K562 (cell line): ENCODE measurements at regions not wholly inside any gene's neighbourhood (a gene's known extent, or its start where the extent isn't known, plus 50 kb on each side); places are given as distances from the start of the nearest gene placed in this dataset.

ENCODE experiments used
- ATAC-seq: fragments of 200-7000 bp; cut with Tn5 transposase; 3 replicates; pipeline ENCODE4 v1.9.1; 2020; ENCODE audit warnings: moderate library complexity
- BruUV-seq: library from RNA; stranded (reverse); fragments of 400-500 nt; replicated peaks from 2 replicates; lab custom pipeline; 2021; lab: Mats Ljungman, UMichigan
- CTCF ChIA-PET: fragments of 300-600 bp; formaldehyde crosslinking; extraction: SDS; loops from one replicate; lab custom pipeline; 2021; ENCODE audit warnings: low intra/inter-chr PET ratio; lab: Yijun Ruan, JAX
- POLR2A ChIA-PET: fragments of 300-600, 350-650 bp; sonication (Branson Sonifier 250); formaldehyde crosslinking; extraction: SDS; loops from one replicate; lab custom pipeline; 2021; ENCODE audit warnings: antibody characterized with exemption, inconsistent platforms; lab: Yijun Ruan, JAX
- DNase-seq, 4 experiments: peaks; one replicate each; pipeline versions ENCODE4 v3.0.0 to v3.0.0-alpha.2; 2011 to 2018; ENCODE audit warnings: low spot score in 3 of 4, mixed read lengths in 3 of 4; ENCODE audit errors: extremely low read depth in 1 of 4
- FAIRE-seq: peaks from 2 replicates; lab custom pipeline; 2011; peaks lifted over from hg19 to GRCh38; lab: Jason Lieb, UNC
- H2AFZ ChIP-seq: 2 replicates; pipeline ENCODE4 v1.6.0; 2011; ENCODE audit warnings: low read depth, low read length, control low read depth, inconsistent platforms
- H3K27ac ChIP-seq: fragments of 200-600 bp; 3 replicates; pipeline ENCODE4 v1.8.0; 2011; ENCODE audit warnings: low read depth, mild to moderate bottlenecking, control low read depth, inconsistent platforms, low read length, moderate library complexity, mixed read lengths; ENCODE audit errors: extremely low read depth
- H3K27me3 ChIP-seq, 2 experiments: fragments of 300-600 bp in 1 of 2; 2 replicates in 1 of 2; 3 replicates in 1 of 2; pipeline versions ENCODE4 v1.6.0 to v1.8.0; 2011; ENCODE audit warnings: inconsistent platforms in 2 of 2, low read length in 2 of 2, mild to moderate bottlenecking in 1 of 2, mixed read lengths in 1 of 2, moderate library complexity in 1 of 2; ENCODE audit not compliant: control insufficient read depth in 2 of 2, insufficient read depth in 2 of 2
- H3K36me3 ChIP-seq: fragments of 300-600 bp; 3 replicates; pipeline ENCODE4 v1.8.0; 2011; ENCODE audit warnings: mild to moderate bottlenecking, low read length, inconsistent platforms; ENCODE audit not compliant: control insufficient read depth, insufficient read depth
- H3K4me1 ChIP-seq, 2 experiments: fragments of 200-600 bp in 1 of 2; replicated peaks in 1 of 2; 2 replicates in 1 of 2; 3 replicates in 1 of 2; pipeline versions ENCODE4 v1.5.1 to v1.8.0; 2011; ENCODE audit warnings: inconsistent platforms in 2 of 2, low read length in 2 of 2, mild to moderate bottlenecking in 1 of 2, mixed read lengths in 1 of 2, moderate library complexity in 1 of 2; ENCODE audit not compliant: control insufficient read depth in 2 of 2, insufficient read depth in 2 of 2
- H3K4me2 ChIP-seq: 2 replicates; pipeline ENCODE4 v1.6.1; 2011; ENCODE audit warnings: low read length, control low read depth, inconsistent platforms, mixed read lengths; ENCODE audit not compliant: insufficient read depth
- H3K4me3 ChIP-seq: fragments of 200-600 bp; sonication (generic), shearing (Covaris generic); 2 replicates; pipeline ENCODE4 v1.5.1; 2016; ENCODE audit warnings: control low read depth, inconsistent platforms
- H3K79me2 ChIP-seq: fragments of 200-600 bp; 3 replicates; pipeline ENCODE4 v1.8.0; 2011; ENCODE audit warnings: low read length, inconsistent platforms; ENCODE audit not compliant: control insufficient read depth, insufficient read depth
- H3K9ac ChIP-seq, 2 experiments: 2 replicates each; pipeline versions ENCODE4 v1.6.0 to v1.6.1; 2011; ENCODE audit warnings: low read depth in 2 of 2, low read length in 2 of 2, control low read depth in 1 of 2, inconsistent platforms in 1 of 2, mild to moderate bottlenecking in 1 of 2, mixed read lengths in 1 of 2; ENCODE audit not compliant: insufficient read depth in 1 of 2
- H3K9me1 ChIP-seq: one replicate; pipeline ENCODE4 v1.6.0; 2011; ENCODE audit warnings: inconsistent platforms, mild to moderate bottlenecking, low read length, moderate library complexity; ENCODE audit not compliant: control insufficient read depth, insufficient read depth
- H3K9me3 ChIP-seq: replicated peaks from 2 replicates; pipeline ENCODE4 v1.5.1; 2011; ENCODE audit warnings: low read depth, low read length, inconsistent platforms; ENCODE audit not compliant: control insufficient read depth, insufficient read depth
- H4K20me1 ChIP-seq: replicated peaks from 2 replicates; pipeline ENCODE4 v1.6.1; 2011; ENCODE audit warnings: low read length, inconsistent platforms, mixed read lengths; ENCODE audit not compliant: control insufficient read depth, insufficient read depth
- ATF4 ChIP-seq: fragments of 450-650 bp; formaldehyde crosslinking; IDR thresholded peaks from 2 replicates; pipeline ENCODE4 v1.4.0; 2022; ENCODE audit warnings: mild to moderate bottlenecking, moderate library complexity
- CHD1 ChIP-seq: fragments of 200-600 bp; sonication (generic); IDR thresholded peaks from one replicate; pipeline ENCODE4 v1.6.1; 2012; ENCODE audit warnings: mild to moderate bottlenecking, moderate library complexity, low read length, inconsistent platforms
- COPS2 ChIP-seq: fragments of 450-650 bp; conservative IDR thresholded peaks from 2 replicates; pipeline ENCODE4 v1.6.1; 2016; ENCODE audit warnings: mild to moderate bottlenecking, moderate library complexity
- EGR1 ChIP-seq: fragments of 450-650 bp; conservative IDR thresholded peaks from 2 replicates; pipeline ENCODE4 v1.6.1; 2017; ENCODE audit warnings: mild to moderate bottlenecking
- ERF ChIP-seq: fragments of 450-650 bp; formaldehyde crosslinking; IDR thresholded peaks from 2 replicates; pipeline ENCODE4 v1.4.0; 2020; ENCODE audit warnings: mild to moderate bottlenecking, mixed read lengths
- ESRRB ChIP-seq: fragments of 250-450 bp; sonication (Bioruptor Pico); IDR thresholded peaks from 2 replicates; pipeline ENCODE4 v1.5.0; 2020; ENCODE audit warnings: mild to moderate bottlenecking, moderate library complexity, borderline replicate concordance
- GABPA ChIP-seq: fragments of 200-800 bp; sonication (Bioruptor generic); conservative IDR thresholded peaks from 2 replicates; pipeline ENCODE4 v1.6.1; 2016; ENCODE audit warnings: low read depth, missing genetic modification characterization, missing compliant biosample characterization
- PHF21A ChIP-seq: fragments of 450-650 bp; IDR thresholded peaks from 2 replicates; pipeline ENCODE4 v1.6.1; 2017; ENCODE audit warnings: low read depth, borderline replicate concordance
- POLR3G ChIP-seq: IDR thresholded peaks from 2 replicates; pipeline ENCODE4 v1.6.1; 2011; ENCODE audit not compliant: insufficient read length, insufficient replicate concordance; ENCODE audit errors: extremely low read depth
- SRSF9 ChIP-seq: fragments of 200-400 bp; formaldehyde crosslinking; IDR thresholded peaks from 2 replicates; pipeline ENCODE4 v1.6.1; 2017; ENCODE audit warnings: low read depth, low read length, borderline replicate concordance
- TCF15 ChIP-seq: fragments of 250-450 bp; sonication (Bioruptor Pico); IDR thresholded peaks from 2 replicates; pipeline ENCODE4 v1.8.0; 2022; ENCODE audit warnings: moderate library complexity, mild to moderate bottlenecking, inconsistent platforms
- TEAD4 ChIP-seq, 2 experiments: sonication (generic) in 1 of 2; formaldehyde crosslinking in 1 of 2; IDR thresholded peaks; 2 replicates each; pipeline versions ENCODE4 v1.6.1 to v1.8.0; 2012 to 2022; ENCODE audit warnings: borderline replicate concordance in 1 of 2, inconsistent platforms in 1 of 2, low read length in 1 of 2, mild to moderate bottlenecking in 1 of 2, missing genetic modification reagents in 1 of 2
- THRAP3 ChIP-seq: fragments of 450-650 bp; IDR thresholded peaks from 2 replicates; pipeline ENCODE4 v1.6.1; 2016; ENCODE audit warnings: mild to moderate bottlenecking, inconsistent platforms, borderline replicate concordance
- ZNF143 ChIP-seq: sonication (generic); formaldehyde crosslinking; IDR thresholded peaks from 2 replicates; pipeline ENCODE4 v1.9.0; 2022; ENCODE audit warnings: mild to moderate bottlenecking, missing genetic modification reagents
- ZNF586 ChIP-seq: fragments of 450-650 bp; formaldehyde crosslinking; conservative IDR thresholded peaks from 2 replicates; pipeline ENCODE4 v1.4.0; 2020; ENCODE audit warnings: mild to moderate bottlenecking, moderate library complexity
- WGBS: fragments of 100-300 bp; shearing (Covaris generic); methylation state at CpG from one replicate; pipeline ENCODE4 v1.1.6; 2016; ENCODE audit warnings: low coverage, mixed read lengths; ENCODE audit not compliant: insufficient coverage; ENCODE audit errors: missing lambda C conversion rate; 5-methylcytosine and 5-hydroxymethylcytosine counted together
- in situ Hi-C: fragments of 300-500 bp; cut with MboI; formaldehyde crosslinking; loops from 4 replicates; pipeline ENCODE4 v1.15.0; 2018; ENCODE audit warnings: inconsistent platforms, mixed read lengths
- intact Hi-C: fragments of 100-400 bp; cut with micrococcal nuclease; formaldehyde crosslinking; loops from 2 replicates; pipeline ENCODE4 v1.14.2; 2022
- TF ChIP-seq, protein P1 (sequence below): fragments of 450-650 bp; formaldehyde crosslinking; IDR thresholded peaks from 2 replicates; pipeline ENCODE4 v1.4.0; 2022; ENCODE audit warnings: missing genetic modification characterization

DNA sequence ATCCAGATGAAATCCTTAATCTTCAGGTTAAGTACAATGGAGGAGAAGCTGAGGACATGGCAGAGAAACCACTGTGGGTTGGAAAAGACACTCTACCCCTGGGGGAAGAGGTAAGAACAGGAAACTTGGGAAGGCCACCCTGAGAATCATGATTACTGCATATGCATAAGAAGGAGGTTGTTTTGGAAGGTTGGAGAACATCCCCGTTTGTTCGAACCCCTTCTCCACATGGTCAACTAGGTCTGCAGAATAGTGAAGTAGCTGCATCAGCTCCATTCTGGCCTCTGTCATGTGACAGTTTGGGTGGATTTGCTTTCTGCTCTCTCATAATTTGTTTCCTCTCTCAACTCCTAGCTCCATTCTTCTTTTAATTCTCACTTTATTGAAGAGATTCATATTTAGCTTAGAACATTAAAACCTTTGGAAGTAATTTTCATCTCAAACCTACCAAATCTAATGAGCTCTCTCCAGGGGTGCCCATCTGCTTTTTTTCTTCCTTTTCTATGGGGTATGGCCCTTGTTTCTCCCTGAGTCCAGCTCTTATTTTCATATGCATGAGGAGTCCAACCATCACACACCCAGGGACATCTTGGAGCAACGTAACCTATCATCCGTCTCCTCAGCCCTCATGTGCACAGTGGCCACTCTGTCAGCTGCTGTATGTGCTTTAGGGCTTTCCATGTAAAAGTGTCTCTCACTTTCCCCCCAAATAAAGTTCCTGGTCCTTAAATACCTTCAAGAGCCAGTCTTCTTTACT is 820.3 kb downstream of the TMEM121 start (continued):
- TF ChIP-seq ZNF143 (CRISPR knock-in tag) (no peak), THRAP3 (no peak), ZNF586 (CRISPR knock-in tag) (no peak), ERF (CRISPR knock-in tag) (no peak), SRSF9 (no peak), POLR3G (no peak)
- TF ChIP-seq, protein P1, sequence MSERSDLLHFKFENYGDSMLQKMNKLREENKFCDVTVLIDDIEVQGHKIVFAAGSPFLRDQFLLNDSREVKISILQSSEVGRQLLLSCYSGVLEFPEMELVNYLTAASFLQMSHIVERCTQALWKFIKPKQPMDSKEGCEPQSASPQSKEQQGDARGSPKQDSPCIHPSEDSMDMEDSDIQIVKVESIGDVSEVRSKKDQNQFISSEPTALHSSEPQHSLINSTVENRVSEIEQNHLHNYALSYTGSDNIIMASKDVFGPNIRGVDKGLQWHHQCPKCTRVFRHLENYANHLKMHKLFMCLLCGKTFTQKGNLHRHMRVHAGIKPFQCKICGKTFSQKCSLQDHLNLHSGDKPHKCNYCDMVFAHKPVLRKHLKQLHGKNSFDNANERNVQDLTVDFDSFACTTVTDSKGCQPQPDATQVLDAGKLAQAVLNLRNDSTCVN (CRISPR knock-in tag), result no peak

GRCh38 chr14:106347291-106347778 is 821.0 kb downstream of the TMEM121 start:
- FAIRE-seq (no peak), ATAC-seq (no peak), DNase-seq (no peak)
- BruUV-seq, result no TSS peak
- H3K36me3 ChIP-seq, result no peaks in the 10 kb centered on the region
- no peaks in the 10 kb centered on the region for H3K9me3 ChIP-seq
- no peak overlapping the region for H3K4me3 ChIP-seq
- H3K9ac ChIP-seq, result no peak overlapping the region
- no peak overlapping the region for H3K27ac ChIP-seq
- ChIA-PET CTCF (no interaction called here), POLR2A (no interaction called here)
- in situ Hi-C loops, result no loop called here
- H2AFZ ChIP-seq, result no peak overlapping the region
- WGBS, result 0% methylated on average over 3 of the region's 4 CpGs
- no peaks in the 10 kb centered on the region for H3K9me1 ChIP-seq
- H3K4me2 ChIP-seq, result no peak overlapping the region
- no peaks in the 10 kb centered on the region for H4K20me1 ChIP-seq
- no peaks in the 10 kb centered on the region for H3K79me2 ChIP-seq
- intact Hi-C loops, result no loop called here
- TF ChIP-seq CHD1 (no peak), PHF21A (no peak), COPS2 (no peak), GABPA (tag) (no peak), ESRRB (CRISPR knock-in tag) (no peak), TEAD4 (IDR thresholded peaks at IDR 0.05; ENCODE audit: low read length) (no peak), TEAD4 (CRISPR knock-in tag; IDR thresholded peaks at IDR 0.05; ENCODE audit: borderline replicate concordance) (no peak), ATF4 (CRISPR knock-in tag) (no peak), EGR1 (no peak), TCF15 (no peak)
- no peaks in the 10 kb centered on the region for H3K4me1 ChIP-seq
- H3K27me3 ChIP-seq, result no peaks in the 10 kb centered on the region
